GM12878 (cell line): ENCODE measurements at regions not wholly inside any gene's neighbourhood (a gene's known extent, or its start where the extent isn't known, plus 50 kb on each side); places are given as distances from the start of the nearest gene placed in this dataset.

Source experiments
- ATAC-seq: fragments of 200-7000 bp; cut with Tn5 transposase; 3 replicates; pipeline ENCODE4 v1.9.1; 2020; ENCODE audit warnings: mild to moderate bottlenecking, moderate library complexity
- BruUV-seq: library from RNA; stranded (reverse); fragments of 400-500 nt; replicated peaks from 2 replicates; lab custom pipeline; 2021; lab: Mats Ljungman, UMichigan
- CTCF ChIA-PET: fragments of 300-600 bp; sonication (Branson Sonifier 250); formaldehyde crosslinking; extraction: SDS; loops from one replicate; lab custom pipeline; 2021; ENCODE audit warnings: inconsistent platforms; lab: Yijun Ruan, JAX
- POLR2A ChIA-PET: fragments of 350-600 bp; formaldehyde crosslinking; extraction: SDS; loops from one replicate; lab custom pipeline; 2021; ENCODE audit warnings: inconsistent platforms; lab: Charles Lee
- RAD21 ChIA-PET: fragments of 300-600 bp; sonication (Branson Sonifier 250); formaldehyde crosslinking; loops from one replicate; lab custom pipeline; 2023; ENCODE audit warnings: antibody characterized with exemption; ENCODE audit not compliant: unreplicated experiment; lab: Charles Lee
- SMC1A ChIA-PET: fragments of 300-600 bp; sonication (Branson Sonifier 250); formaldehyde crosslinking; loops from one replicate; lab custom pipeline; 2023; ENCODE audit not compliant: unreplicated experiment, uncharacterized antibody; lab: Charles Lee
- DNase-seq: peaks from one replicate; pipeline ENCODE4 v3.0.0-alpha.2; 2011; ENCODE audit warnings: low read depth, low spot score
- FAIRE-seq: peaks from 3 replicates; lab custom pipeline; 2011; peaks lifted over from hg19 to GRCh38; lab: Jason Lieb, UNC
- H2AFZ ChIP-seq: 2 replicates; pipeline ENCODE4 v1.6.0; 2011; ENCODE audit warnings: low read depth, low read length, control low read depth; ENCODE audit not compliant: control insufficient read depth
- H3K27ac ChIP-seq: 2 replicates; pipeline ENCODE4 v1.5.1; 2011; ENCODE audit warnings: control low read depth; ENCODE audit not compliant: control insufficient read depth, insufficient read depth
- H3K27me3 ChIP-seq, 2 experiments: replicated peaks in 1 of 2; 2 replicates each; pipeline versions ENCODE4 v1.6.0 to v1.6.1; 2011; ENCODE audit warnings: low read length in 1 of 2; ENCODE audit not compliant: control insufficient read depth in 2 of 2, insufficient read depth in 2 of 2
- H3K36me3 ChIP-seq, 2 experiments: 2 replicates each; pipeline ENCODE4 v1.5.1; 2011; ENCODE audit warnings: low read length in 1 of 2; ENCODE audit not compliant: control insufficient read depth in 2 of 2, insufficient read depth in 2 of 2
- H3K4me1 ChIP-seq: 2 replicates; pipeline ENCODE4 v1.6.1; 2011; ENCODE audit warnings: mild to moderate bottlenecking, low read length, moderate library complexity, mixed read lengths; ENCODE audit not compliant: control insufficient read depth, insufficient read depth
- H3K4me2 ChIP-seq: 2 replicates; pipeline ENCODE4 v1.6.0; 2011; ENCODE audit warnings: control low read depth; ENCODE audit not compliant: control insufficient read depth, insufficient read depth
- H3K4me3 ChIP-seq: fragments of 200-600 bp; sonication (generic); 2 replicates; pipeline ENCODE4 v1.5.1; 2016
- H3K79me2 ChIP-seq: 2 replicates; pipeline ENCODE4 v1.6.0; 2011; ENCODE audit warnings: low read length; ENCODE audit not compliant: control insufficient read depth, insufficient read depth
- H3K9ac ChIP-seq: 2 replicates; pipeline ENCODE4 v1.8.0; 2011; ENCODE audit warnings: low read length, control low read depth, mixed read lengths; ENCODE audit not compliant: control insufficient read depth, insufficient read depth
- H3K9me3 ChIP-seq: replicated peaks from 3 replicates; pipeline ENCODE4 v1.5.1; 2011; ENCODE audit warnings: mild to moderate bottlenecking, low read length; ENCODE audit not compliant: control insufficient read depth, insufficient read depth
- H4K20me1 ChIP-seq: 2 replicates; pipeline ENCODE4 v1.6.0; 2011; ENCODE audit not compliant: control insufficient read depth, insufficient read depth
- BMI1 ChIP-seq: fragments of 450-650 bp; IDR thresholded peaks from 2 replicates; pipeline ENCODE4 v1.6.1; 2016; ENCODE audit warnings: mild to moderate bottlenecking, moderate library complexity, borderline replicate concordance
- CBX5 ChIP-seq: sonication (generic); IDR thresholded peaks from 2 replicates; pipeline ENCODE4 v1.6.1; 2016; ENCODE audit warnings: low read depth, moderate library complexity, mild to moderate bottlenecking, inconsistent platforms
- CHD4 ChIP-seq: fragments of 200-600 bp; sonication (generic); IDR thresholded peaks from 2 replicates; pipeline ENCODE4 v1.6.1; 2016; ENCODE audit warnings: mild to moderate bottlenecking
- GATAD2B ChIP-seq: fragments of 450-650 bp; conservative IDR thresholded peaks from 2 replicates; pipeline ENCODE4 v1.6.1; 2017; ENCODE audit warnings: low read depth, mild to moderate bottlenecking, moderate library complexity
- JUNB ChIP-seq: IDR thresholded peaks from 2 replicates; pipeline ENCODE4 v1.6.1; 2016; ENCODE audit warnings: antibody characterized with exemption, mild to moderate bottlenecking
- PKNOX1 ChIP-seq: fragments of 450-650 bp; IDR thresholded peaks from 2 replicates; pipeline ENCODE4 v1.6.1; 2016; ENCODE audit warnings: mild to moderate bottlenecking
- POLR2A ChIP-seq: IDR thresholded peaks from 2 replicates; pipeline ENCODE4 v1.6.1; 2011; ENCODE audit warnings: low read depth, mild to moderate bottlenecking, low read length
- POLR2AphosphoS5 ChIP-seq: IDR thresholded peaks from 2 replicates; pipeline ENCODE4 v1.6.1; 2011; ENCODE audit warnings: mild to moderate bottlenecking, low read length, inconsistent platforms
- RAD21 ChIP-seq: IDR thresholded peaks from 2 replicates; pipeline ENCODE4 v1.6.1; 2011; ENCODE audit warnings: mild to moderate bottlenecking, low read depth, low read length, moderate library complexity; ENCODE audit not compliant: insufficient read depth
- RELB ChIP-seq: fragments of 450-650 bp; IDR thresholded peaks from 2 replicates; pipeline ENCODE4 v1.6.1; 2017; ENCODE audit warnings: low read depth, mild to moderate bottlenecking, moderate library complexity
- SKIL ChIP-seq: fragments of 450-650 bp; IDR thresholded peaks from 2 replicates; pipeline ENCODE4 v1.6.1; 2017; ENCODE audit warnings: mild to moderate bottlenecking, low read depth, inconsistent platforms; ENCODE audit not compliant: poor library complexity, severe bottlenecking
- SMC3 ChIP-seq: IDR thresholded peaks from 2 replicates; pipeline ENCODE4 v1.6.1; 2011; ENCODE audit warnings: low read length, improper control_type of control experiment, borderline replicate concordance
- WRNIP1 ChIP-seq: IDR thresholded peaks from 2 replicates; pipeline ENCODE4 v1.6.1; 2011; ENCODE audit warnings: low read depth, low read length, improper control_type of control experiment, borderline replicate concordance
- ZNF274 ChIP-seq: IDR thresholded peaks from one replicate; pipeline ENCODE4 v1.8.0; 2011; ENCODE audit not compliant: insufficient read length, insufficient read depth
- ZNF384 ChIP-seq: IDR thresholded peaks from 2 replicates; pipeline ENCODE4 v1.6.1; 2012; ENCODE audit warnings: low read depth, mild to moderate bottlenecking, low read length, improper control_type of control experiment, borderline replicate concordance
- WGBS: methylation state at CpG from one replicate; pipeline ENCODE4 v1.1.6; 2016; ENCODE audit warnings: low lambda C conversion rate; ENCODE audit not compliant: insufficient replicate concordance, insufficient coverage; ENCODE audit errors: missing lambda C conversion rate; 5-methylcytosine and 5-hydroxymethylcytosine counted together
- in situ Hi-C: fragments of 300-500 bp; cut with MboI; formaldehyde crosslinking; loops from 9 replicates; pipeline ENCODE4 v1.14.3; 2018; ENCODE audit warnings: mixed read lengths
- intact Hi-C: fragments of 100-400 bp; cut with micrococcal nuclease; formaldehyde crosslinking; loops from one replicate; pipeline ENCODE4 v1.14.2; 2022; ENCODE audit not compliant: unreplicated experiment

- H3K4me3 ChIP-seq = no peak overlapping the region
- RAD21 ChIA-PET = no interaction called here
- CTCF ChIA-PET = interaction anchor here (0.6 kb wide), 1 partner anchor 227 kb away, joined by 3 read pairs; no protein-coding TSS in a partner anchor
- no peak for DNase-seq
- H3K9ac ChIP-seq = no peak overlapping the region
- intact Hi-C loops (no loop called here), in situ Hi-C loops (no loop called here)
- SMC1A ChIA-PET = no interaction called here
- no peaks in the 10 kb centered on the region for H3K9me3 ChIP-seq
- H4K20me1 ChIP-seq = no peaks in the 10 kb centered on the region
- no TSS peak for BruUV-seq
- H2AFZ ChIP-seq = no peak overlapping the region
- H3K27me3 ChIP-seq = no peaks in the 10 kb centered on the region
- no peaks in the 10 kb centered on the region for H3K36me3 ChIP-seq
- no peak overlapping the region for H3K27ac ChIP-seq
- H3K4me1 ChIP-seq = no peaks in the 10 kb centered on the region
- POLR2A ChIA-PET = no interaction called here
- no peak overlapping the region for H3K4me2 ChIP-seq
- TF ChIP-seq WRNIP1 (no peak), SMC3 (no peak), PKNOX1 (no peak)
- ATAC-seq = no peak
- no peak for FAIRE-seq
- 57% methylated on average over 1 of the region's 1 CpG for WGBS
- H3K79me2 ChIP-seq = no peaks in the 10 kb centered on the region
These were observed 213.1 kb downstream of the BTBD3 start for GRCh38 chr20:12130781-12131180.

- POLR2A ChIA-PET = no interaction called here
- Histone ChIP-seq H2AFZ (no peak overlapping the region), H3K4me3 (no peak overlapping the region), H4K20me1 (no peaks in the 10 kb centered on the region), H3K4me1 (no peaks in the 10 kb centered on the region), H3K9ac (no peak overlapping the region), H3K27ac (no peak overlapping the region), H3K36me3 (no peaks in the 10 kb centered on the region), H3K9me3 (no peaks in the 10 kb centered on the region), H3K27me3 (no peaks in the 10 kb centered on the region), H3K79me2 (no peaks in the 10 kb centered on the region), H3K4me2 (no peak overlapping the region)
- RAD21 ChIA-PET = no interaction called here
- in situ Hi-C loops = no loop called here
- intact Hi-C loops = no loop called here
- no peak for FAIRE-seq
- WGBS = 18% methylated on average over 2 of the region's 2 CpGs
- DNase-seq = no peak
- SMC1A ChIA-PET = interaction anchor here (1.5 kb wide), 1 partner anchor 27 kb away, joined by 3 read pairs; no protein-coding TSS in a partner anchor
- no peak for ATAC-seq
- no TSS peak for BruUV-seq
- CTCF ChIA-PET = no interaction called here
- no peak for TF ChIP-seq GATAD2B
- no peak for TF ChIP-seq ZNF274
- no peak for TF ChIP-seq SMC3
- TF ChIP-seq RELB = no peak
- no peak for TF ChIP-seq SKIL
- no peak for TF ChIP-seq POLR2AphosphoS5
- TF ChIP-seq JUNB = no peak
- TF ChIP-seq POLR2A = no peak
- no peak for TF ChIP-seq CHD4
- no peak for TF ChIP-seq RAD21
- TF ChIP-seq BMI1 = no peak
- no peak for TF ChIP-seq CBX5
- no peak for TF ChIP-seq ZNF384
These were observed 215.9 kb downstream of the BTBD3 start for GRCh38 chr20:12133553-12133952.
